H9 (cell line): ENCODE measurements at regions not wholly inside any gene's neighbourhood (a gene's known extent, or its start where the extent isn't known, plus 50 kb on each side); places are given as distances from the start of the nearest gene placed in this dataset.

ENCODE experiments used
- DNase-seq: peaks from one replicate; pipeline ENCODE4 v3.0.0-alpha.2; 2017
- H2AFZ ChIP-seq: one replicate; pipeline ENCODE4 v1.6.1; 2013; ENCODE audit warnings: mild to moderate bottlenecking, low read length, control low read depth, moderate library complexity
- H2AK5ac ChIP-seq: 2 replicates; pipeline ENCODE4 v1.6.1; 2013; ENCODE audit warnings: low read length, control low read depth, mixed read lengths; ENCODE audit not compliant: insufficient read length
- H2BK120ac ChIP-seq: one replicate; pipeline ENCODE4 v1.6.1; 2013; ENCODE audit warnings: low read depth, mild to moderate bottlenecking, low read length, control low read depth, inconsistent platforms; ENCODE audit not compliant: poor library complexity, severe bottlenecking
- H2BK12ac ChIP-seq: 2 replicates; pipeline ENCODE4 v1.6.1; 2013; ENCODE audit warnings: low read length, control low read depth, mixed read lengths, low read depth; ENCODE audit not compliant: insufficient read length
- H2BK15ac ChIP-seq: 2 replicates; pipeline ENCODE4 v1.6.1; 2013; ENCODE audit warnings: low read depth, low read length, control low read depth
- H2BK20ac ChIP-seq: one replicate; pipeline ENCODE4 v1.6.1; 2013; ENCODE audit warnings: low read depth, mild to moderate bottlenecking, low read length, control low read depth, inconsistent platforms; ENCODE audit not compliant: poor library complexity, severe bottlenecking
- H2BK5ac ChIP-seq: 2 replicates; pipeline ENCODE4 v1.6.1; 2013; ENCODE audit warnings: low read length, control low read depth, mixed read lengths; ENCODE audit not compliant: insufficient read length
- H3K14ac ChIP-seq: 2 replicates; pipeline ENCODE4 v1.6.1; 2013; ENCODE audit warnings: low read length, control low read depth; ENCODE audit not compliant: insufficient read depth
- H3K18ac ChIP-seq: 2 replicates; pipeline ENCODE4 v1.6.1; 2013; ENCODE audit warnings: low read depth, mild to moderate bottlenecking, mixed read lengths, low read length, control low read depth; ENCODE audit not compliant: insufficient read length
- H3K23ac ChIP-seq: 2 replicates; pipeline ENCODE4 v1.6.1; 2013; ENCODE audit warnings: low read length, control low read depth, mixed read lengths, low read depth; ENCODE audit not compliant: insufficient read length
- H3K23me2 ChIP-seq: 2 replicates; pipeline ENCODE4 v1.6.1; 2013; ENCODE audit warnings: low read depth, mild to moderate bottlenecking, mixed read lengths, low read length, control low read depth; ENCODE audit not compliant: insufficient read length, poor library complexity, severe bottlenecking
- H3K27ac ChIP-seq: 2 replicates; pipeline ENCODE4 v1.5.1; 2013; ENCODE audit warnings: low read length, control low read depth, mixed read lengths, low read depth; ENCODE audit not compliant: insufficient read length
- H3K27me3 ChIP-seq: 2 replicates; pipeline ENCODE4 v1.6.1; 2013; ENCODE audit warnings: low read length, control low read depth, inconsistent platforms; ENCODE audit not compliant: insufficient read depth
- H3K4ac ChIP-seq: 2 replicates; pipeline ENCODE4 v1.6.1; 2013; ENCODE audit warnings: low read depth, mild to moderate bottlenecking, control low read depth, inconsistent platforms, low read length, moderate library complexity
- H3K4me1 ChIP-seq: 2 replicates; pipeline ENCODE4 v1.6.1; 2013; ENCODE audit warnings: low read length, control low read depth, inconsistent platforms; ENCODE audit not compliant: insufficient read depth
- H3K4me2 ChIP-seq: 2 replicates; pipeline ENCODE4 v1.6.1; 2013; ENCODE audit warnings: low read length, control low read depth, mixed read lengths; ENCODE audit not compliant: insufficient read length, insufficient read depth
- H3K56ac ChIP-seq: 2 replicates; pipeline ENCODE4 v1.6.1; 2013; ENCODE audit warnings: low read depth, mild to moderate bottlenecking, mixed read lengths, low read length, control low read depth; ENCODE audit not compliant: insufficient read length
- H3K79me1 ChIP-seq: 2 replicates; pipeline ENCODE4 v1.6.1; 2013; ENCODE audit warnings: low read depth, mild to moderate bottlenecking, moderate library complexity, low read length, control low read depth, inconsistent platforms; ENCODE audit not compliant: insufficient read depth, poor library complexity, severe bottlenecking
- H3K79me2 ChIP-seq: 2 replicates; pipeline ENCODE4 v1.6.1; 2013; ENCODE audit warnings: low read length, control low read depth, inconsistent platforms; ENCODE audit not compliant: insufficient read depth
- H3K9ac ChIP-seq: 2 replicates; pipeline ENCODE4 v1.6.1; 2013; ENCODE audit warnings: low read length, control low read depth, mixed read lengths; ENCODE audit not compliant: insufficient read length; ENCODE audit errors: extremely low read depth
- H3K9me3 ChIP-seq: one replicate; pipeline ENCODE4 v1.6.1; 2013; ENCODE audit warnings: low read depth, low read length, inconsistent platforms; ENCODE audit not compliant: control insufficient read depth
- H3T11ph ChIP-seq: one replicate; pipeline ENCODE4 v1.6.1; 2013; ENCODE audit warnings: mild to moderate bottlenecking, low read length, control low read depth, inconsistent platforms
- H4K20me1 ChIP-seq: one replicate; pipeline ENCODE4 v1.6.1; 2013; ENCODE audit not compliant: control insufficient read depth, insufficient read length, insufficient read depth
- H4K5ac ChIP-seq: 2 replicates; pipeline ENCODE4 v1.6.1; 2013; ENCODE audit warnings: low read depth, mild to moderate bottlenecking, mixed read lengths, low read length, control low read depth; ENCODE audit not compliant: insufficient read length
- H4K8ac ChIP-seq: replicated peaks from 2 replicates; pipeline ENCODE4 v1.6.1; 2013; ENCODE audit warnings: low read length, control low read depth, mixed read lengths, low read depth; ENCODE audit not compliant: insufficient read length
- H4K91ac ChIP-seq: 2 replicates; pipeline ENCODE4 v1.6.1; 2013; ENCODE audit warnings: low read depth, mild to moderate bottlenecking, moderate library complexity, mixed read lengths, low read length, control low read depth; ENCODE audit not compliant: insufficient read length
- H3K27ac Mint-ChIP-seq, 3 experiments: 2 replicates in 2 of 3; 3 replicates in 1 of 3; pipeline ENCODE4 v1.8.0; 2020 to 2021; ENCODE audit warnings: mixed read lengths in 3 of 3, mild to moderate bottlenecking in 1 of 3, moderate library complexity in 1 of 3
- H3K27me3 Mint-ChIP-seq: 2 replicates; pipeline ENCODE4 v1.8.0; 2021; ENCODE audit warnings: low read depth, mild to moderate bottlenecking, moderate library complexity, mixed read lengths
- H3K36me3 Mint-ChIP-seq, 3 experiments: 2 replicates in 2 of 3; 3 replicates in 1 of 3; pipeline ENCODE4 v1.8.0; 2020 to 2021; ENCODE audit warnings: low read depth in 3 of 3, mixed read lengths in 3 of 3; ENCODE audit not compliant: insufficient read depth in 1 of 3
- H3K4me1 Mint-ChIP-seq, 2 experiments: 2 replicates each; pipeline ENCODE4 v1.8.0; 2020; ENCODE audit warnings: mixed read lengths in 2 of 2
- H3K4me3 Mint-ChIP-seq, 2 experiments: 2 replicates in 1 of 2; 3 replicates in 1 of 2; pipeline ENCODE4 v1.8.0; 2020 to 2021; ENCODE audit warnings: mild to moderate bottlenecking in 2 of 2, mixed read lengths in 2 of 2, moderate library complexity in 1 of 2
- H3K9me3 Mint-ChIP-seq, 2 experiments: 2 replicates in 1 of 2; 3 replicates in 1 of 2; pipeline ENCODE4 v1.8.0; 2020; ENCODE audit warnings: mild to moderate bottlenecking in 2 of 2, mixed read lengths in 2 of 2, moderate library complexity in 1 of 2
- WGBS: extraction: QIAGEN DNeasy Blood & Tissue Kit; methylation state at CpG from one replicate; pipeline ENCODE4 v1.1.7; 2013; ENCODE audit warnings: missing lambda C conversion rate, low lambda C conversion rate, mixed read lengths; ENCODE audit not compliant: insufficient read length; ENCODE audit errors: extremely low coverage; 5-methylcytosine and 5-hydroxymethylcytosine counted together
- TF ChIP-seq, protein P1 (sequence below): fragments of 200-600 bp; sonication (generic); conservative IDR thresholded peaks from 3 replicates; pipeline ENCODE4 v1.8.0; 2021; ENCODE audit warnings: antibody characterized with exemption, mild to moderate bottlenecking

DNA sequence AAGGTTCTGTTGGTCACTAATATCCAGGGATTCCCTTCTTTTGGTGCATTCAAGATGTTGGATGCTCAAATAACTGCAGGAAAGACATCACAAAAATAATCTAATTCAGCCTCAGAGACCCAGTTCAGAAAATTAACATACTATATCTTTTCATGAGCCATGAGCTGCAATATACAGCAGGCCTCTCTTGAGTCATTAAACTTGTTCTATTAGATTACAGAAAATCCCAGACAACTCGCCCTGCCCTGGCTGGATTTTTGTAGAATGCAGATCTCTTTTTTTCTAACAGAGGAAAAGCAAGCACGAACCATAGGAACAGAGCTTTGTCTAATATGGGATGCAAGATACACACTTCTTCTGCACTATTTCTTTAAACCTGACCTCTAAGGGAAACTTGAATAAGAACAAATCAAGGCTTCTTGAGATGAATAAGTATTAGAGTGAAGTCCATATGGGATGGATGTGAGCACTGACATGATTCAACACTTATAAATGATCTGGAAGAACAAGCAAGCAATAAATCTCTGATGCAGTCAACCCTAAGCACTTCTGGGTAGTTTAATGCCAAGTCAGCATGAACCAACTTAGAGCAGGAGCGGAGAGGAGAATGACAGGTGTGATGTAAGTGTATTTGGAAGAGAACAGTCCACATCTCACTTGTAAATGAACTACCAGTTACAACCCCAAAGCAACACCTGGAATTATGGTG lies 70.7 kb upstream of the GNAO1 start:
- H4K5ac ChIP-seq: no peak overlapping the region
- no peaks in the 10 kb centered on the region for H3K79me1 ChIP-seq
- H3K9ac ChIP-seq: no peak overlapping the region
- H2BK120ac ChIP-seq: no peak overlapping the region
- no peaks in the 10 kb centered on the region for H3K9me3 Mint-ChIP-seq
- H3K27me3 Mint-ChIP-seq: no peaks in the 10 kb centered on the region
- H3K4me2 ChIP-seq: no peak overlapping the region
- H2BK5ac ChIP-seq: no peak overlapping the region
- H3K4me3 Mint-ChIP-seq: no peak overlapping the region
- H2BK12ac ChIP-seq: no peak overlapping the region
- H4K20me1 ChIP-seq: no peaks in the 10 kb centered on the region
- no peak overlapping the region for H2AK5ac ChIP-seq
- H3K23me2 ChIP-seq: no peaks in the 10 kb centered on the region
- DNase-seq: no peak
- no peak overlapping the region for H3K4ac ChIP-seq
- H3K56ac ChIP-seq: no peak overlapping the region
- H3K27me3 ChIP-seq: no peaks in the 10 kb centered on the region
- no peak overlapping the region for H2BK15ac ChIP-seq
- H2BK20ac ChIP-seq: no peak overlapping the region
- H3K4me1 Mint-ChIP-seq: peaks cover 22 to 28% of the 10 kb centered on the region in 2 experiments
- no peaks in the 10 kb centered on the region for H3K9me3 ChIP-seq
- TF ChIP-seq, protein P1, sequence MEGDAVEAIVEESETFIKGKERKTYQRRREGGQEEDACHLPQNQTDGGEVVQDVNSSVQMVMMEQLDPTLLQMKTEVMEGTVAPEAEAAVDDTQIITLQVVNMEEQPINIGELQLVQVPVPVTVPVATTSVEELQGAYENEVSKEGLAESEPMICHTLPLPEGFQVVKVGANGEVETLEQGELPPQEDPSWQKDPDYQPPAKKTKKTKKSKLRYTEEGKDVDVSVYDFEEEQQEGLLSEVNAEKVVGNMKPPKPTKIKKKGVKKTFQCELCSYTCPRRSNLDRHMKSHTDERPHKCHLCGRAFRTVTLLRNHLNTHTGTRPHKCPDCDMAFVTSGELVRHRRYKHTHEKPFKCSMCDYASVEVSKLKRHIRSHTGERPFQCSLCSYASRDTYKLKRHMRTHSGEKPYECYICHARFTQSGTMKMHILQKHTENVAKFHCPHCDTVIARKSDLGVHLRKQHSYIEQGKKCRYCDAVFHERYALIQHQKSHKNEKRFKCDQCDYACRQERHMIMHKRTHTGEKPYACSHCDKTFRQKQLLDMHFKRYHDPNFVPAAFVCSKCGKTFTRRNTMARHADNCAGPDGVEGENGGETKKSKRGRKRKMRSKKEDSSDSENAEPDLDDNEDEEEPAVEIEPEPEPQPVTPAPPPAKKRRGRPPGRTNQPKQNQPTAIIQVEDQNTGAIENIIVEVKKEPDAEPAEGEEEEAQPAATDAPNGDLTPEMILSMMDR: no peak
- no peak overlapping the region for H4K91ac ChIP-seq
- no peak overlapping the region for H3T11ph ChIP-seq
- WGBS: no CpG with 5 or more reads among the region's 3 CpGs
- no peaks in the 10 kb centered on the region for H3K79me2 ChIP-seq
- H3K36me3 Mint-ChIP-seq: no peaks in the 10 kb centered on the region
- H3K18ac ChIP-seq: no peak overlapping the region
- H4K8ac ChIP-seq: no peak overlapping the region
- no peak overlapping the region for H3K14ac ChIP-seq
- H2AFZ ChIP-seq: no peak overlapping the region
- H3K4me1 ChIP-seq: peaks cover 4% of the 10 kb centered on the region; the same call in 1 of the 2 replicates
- no peak overlapping the region for H3K23ac ChIP-seq
- no peak overlapping the region for H3K27ac ChIP-seq
- no peak overlapping the region for H3K27ac Mint-ChIP-seq
